GM06990 (cell line): ENCODE measurements at regions not wholly inside any gene's neighbourhood (a gene's known extent, or its start where the extent isn't known, plus 50 kb on each side); places are given as distances from the start of the nearest gene placed in this dataset.
"Not testable (repeated sequence)": the region's sequence is repeated elsewhere in the genome, so short reads cannot be mapped to it uniquely, and the experiment has no call there.

Source experiments
- DNase-seq: peaks from one replicate; pipeline ENCODE4 v3.0.0-alpha.2; 2011; ENCODE audit not compliant: insufficient read length; ENCODE audit errors: extremely low read depth
- H3K27me3 ChIP-seq: replicated peaks from 2 replicates; pipeline ENCODE4 v1.6.0; 2011; ENCODE audit warnings: low read length; ENCODE audit not compliant: control insufficient read depth, insufficient read depth
- H3K36me3 ChIP-seq: 2 replicates; pipeline ENCODE4 v1.5.1; 2011; ENCODE audit warnings: low read length; ENCODE audit not compliant: control insufficient read depth, insufficient read depth
- H3K4me3 ChIP-seq: replicated peaks from 2 replicates; pipeline ENCODE4 v1.5.1; 2011; ENCODE audit warnings: low read depth, mild to moderate bottlenecking, control low read depth, low read length
- CTCF ChIP-seq: IDR thresholded peaks from 2 replicates; pipeline ENCODE4 v1.5.1; 2011; ENCODE audit warnings: low read length, control low read depth, mild to moderate bottlenecking, inconsistent platforms; ENCODE audit not compliant: insufficient read depth, poor library complexity, severe bottlenecking

GRCh38 chr4:42310358-42310757 lies 86.9 kb upstream of the SHISA3 start:
- no peaks in the 10 kb centered on the region for H3K27me3 ChIP-seq
- TF ChIP-seq CTCF: no peak
- no peak for DNase-seq
- no peaks in the 10 kb centered on the region for H3K36me3 ChIP-seq
- H3K4me3 ChIP-seq: no peak overlapping the region

DNA sequence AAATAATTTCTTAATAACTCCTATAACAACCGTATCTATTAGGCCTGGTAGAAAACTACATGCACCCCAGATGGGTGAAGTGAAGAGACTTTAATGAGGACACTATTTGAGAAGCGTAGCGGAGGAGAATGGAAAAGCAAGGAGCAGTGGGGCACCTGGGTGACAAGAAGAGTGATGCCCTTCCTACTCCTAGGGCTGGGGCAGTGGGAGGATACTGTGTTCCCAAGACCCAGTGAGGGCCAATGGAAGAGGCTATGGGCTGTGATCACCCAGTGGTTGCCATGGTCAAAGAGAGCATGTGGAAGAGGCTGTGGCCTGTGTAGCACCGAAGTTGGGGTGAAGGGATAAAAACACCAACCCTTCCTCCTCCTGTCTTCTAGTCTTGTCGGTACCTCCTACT lies 86.5 kb upstream of the SHISA3 start:
- TF ChIP-seq CTCF: no peak
- Histone ChIP-seq H3K4me3 (no peak overlapping the region), H3K36me3 (no peaks in the 10 kb centered on the region), H3K27me3 (no peaks in the 10 kb centered on the region)
- no peak for DNase-seq

GRCh38 chr4:42311591-42311990 lies 85.7 kb upstream of the SHISA3 start:
- H3K36me3 ChIP-seq: no peaks in the 10 kb centered on the region
- no peaks in the 10 kb centered on the region for H3K27me3 ChIP-seq
- no peak for TF ChIP-seq CTCF
- no peak overlapping the region for H3K4me3 ChIP-seq
- DNase-seq: no peak

- not testable (repeated sequence) for H3K4me3 ChIP-seq, H3K36me3 ChIP-seq, DNase-seq, H3K27me3 ChIP-seq
These were observed 83.9 kb upstream of the SHISA3 start for GRCh38 chr4:42313420-42313819.

DNA sequence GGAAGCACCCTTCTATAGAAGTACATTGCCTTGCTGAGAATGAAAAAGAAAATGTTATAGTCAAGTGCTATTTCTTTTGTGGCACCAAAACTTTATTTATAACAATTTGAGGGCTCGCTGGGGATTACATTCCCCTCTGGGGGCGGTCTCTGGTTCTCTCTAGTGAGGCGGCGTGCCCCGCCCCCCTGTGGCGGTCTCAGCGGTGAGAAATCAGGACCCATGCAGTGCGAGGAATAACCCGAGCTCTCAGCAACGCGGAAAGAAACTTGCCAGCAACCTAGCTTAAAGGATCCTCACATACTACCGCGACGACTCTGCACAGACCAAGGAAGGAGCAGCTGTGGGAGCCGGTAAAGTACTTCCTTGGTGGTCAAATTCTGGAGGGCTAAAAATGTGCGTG lies 83.4 kb upstream of the SHISA3 start:
- no peak for DNase-seq
- H3K36me3 ChIP-seq: no peaks in the 10 kb centered on the region
- no peak for TF ChIP-seq CTCF
- H3K27me3 ChIP-seq: no peaks in the 10 kb centered on the region
- H3K4me3 ChIP-seq: no peak overlapping the region

DNA sequence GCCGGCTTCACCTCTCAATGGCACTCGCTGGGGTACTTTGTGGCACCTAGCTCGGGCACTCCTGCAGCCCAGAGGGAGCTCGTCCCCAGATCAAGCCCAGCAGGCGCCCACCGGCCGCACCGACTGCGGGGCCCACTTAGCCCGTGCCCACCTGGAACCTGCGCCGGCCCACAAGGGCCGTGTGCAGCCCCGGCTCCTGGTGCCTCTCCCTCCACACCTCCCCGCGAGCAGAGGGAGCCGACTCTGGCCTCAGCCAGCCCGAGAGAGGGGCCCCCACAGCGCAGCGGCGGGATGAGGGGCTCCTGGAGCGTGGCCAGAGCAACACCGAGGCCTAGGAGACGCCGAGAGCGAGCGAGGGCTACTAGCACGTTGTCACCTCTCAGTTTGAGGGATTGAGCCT lies 82.1 kb upstream of the SHISA3 start:
- no peak overlapping the region for H3K4me3 ChIP-seq
- no peaks in the 10 kb centered on the region for H3K27me3 ChIP-seq
- no peak for TF ChIP-seq CTCF
- no peaks in the 10 kb centered on the region for H3K36me3 ChIP-seq
- no peak for DNase-seq
